ENCODE measurements at regions not wholly inside any gene's neighbourhood (a gene's known extent, or its start where the extent isn't known, plus 50 kb on each side); places are given as distances from the start of the nearest gene placed in this dataset.
"Not testable (repeated sequence)": the region's sequence is repeated elsewhere in the genome, so short reads cannot be mapped to it uniquely, and the experiment has no call there.

- no peak for DNase-seq
Observed at GRCh38 chr5:119897537-119898370, 268.4 kb downstream of the FAM170A start.

GRCh38 chr5:119899981-119900380 is 270.6 kb downstream of the FAM170A start:
- no peak for DNase-seq

GRCh38 chr5:119902593-119902992 is 273.2 kb downstream of the FAM170A start:
- DNase-seq = no peak

GRCh38 chr5:119913425-119913824 is 284.1 kb downstream of the FAM170A start:
- DNase-seq = no peak

GRCh38 chr5:119919279-119919678 is 289.9 kb downstream of the FAM170A start:
- DNase-seq = no peak

GRCh38 chr5:119926301-119926700 is 296.9 kb downstream of the FAM170A start:
- DNase-seq = no peak

GRCh38 chr5:119928974-119929373 is 299.6 kb downstream of the FAM170A start:
- DNase-seq = no peak

- no peak for DNase-seq
Observed at GRCh38 chr5:119930490-119930889, 301.1 kb downstream of the FAM170A start.

- DNase-seq = no peak
Observed at GRCh38 chr5:119943148-119943547, 313.8 kb downstream of the FAM170A start.

GRCh38 chr5:119945691-119946090 is 316.3 kb downstream of the FAM170A start:
- DNase-seq = no peak

GRCh38 chr5:119948162-119948561 is 318.8 kb downstream of the FAM170A start:
- DNase-seq = no peak

- DNase-seq = no peak
Observed at GRCh38 chr5:119949426-119949999, 320.2 kb downstream of the FAM170A start.

- no peak for DNase-seq
Observed at GRCh38 chr5:119951330-119951934, 322.1 kb downstream of the FAM170A start.

GRCh38 chr5:119953474-119953873 is 324.1 kb downstream of the FAM170A start:
- no peak for DNase-seq

- DNase-seq = no peak
Observed at GRCh38 chr5:119954106-119954505, 324.7 kb downstream of the FAM170A start.

GRCh38 chr5:119961993-119962392 is 332.6 kb downstream of the FAM170A start:
- no peak for DNase-seq

GRCh38 chr5:119966028-119966427 is 336.7 kb downstream of the FAM170A start:
- DNase-seq = no peak

- DNase-seq = no peak
Observed at GRCh38 chr5:119968690-119969089, 339.3 kb downstream of the FAM170A start.

- not testable (repeated sequence) for DNase-seq
Observed at GRCh38 chr5:119987077-119987476, 357.7 kb downstream of the FAM170A start.

- DNase-seq = no peak
Observed at GRCh38 chr5:119991625-119992024, 362.3 kb downstream of the FAM170A start.

GRCh38 chr5:119996128-119996527 is 366.8 kb downstream of the FAM170A start:
- DNase-seq = no peak

GRCh38 chr5:120007598-120007997 is 378.2 kb downstream of the FAM170A start:
- DNase-seq = no peak

- no peak for DNase-seq
Observed at GRCh38 chr5:120012431-120012830, 383.1 kb downstream of the FAM170A start.

- no peak for DNase-seq
Observed at GRCh38 chr5:120014535-120014934, 385.2 kb downstream of the FAM170A start.

Measured in stimulated activated naive CD4-positive, alpha-beta T cell (primary cell).